Endodermal cell (in vitro differentiated cells): ENCODE measurements at regions not wholly inside any gene's neighbourhood (a gene's known extent, or its start where the extent isn't known, plus 50 kb on each side); places are given as distances from the start of the nearest gene placed in this dataset.

Experiments
- DNase-seq: peaks from one replicate; pipeline ENCODE4 v3.0.0-alpha.2; 2017
- H3K27ac ChIP-seq: 2 replicates; pipeline ENCODE4 v1.5.1; 2013; ENCODE audit warnings: mild to moderate bottlenecking, low read depth, low read length, moderate library complexity
- H3K27me3 ChIP-seq: 2 replicates; pipeline ENCODE4 v1.6.1; 2013; ENCODE audit warnings: mild to moderate bottlenecking, low read length, moderate library complexity; ENCODE audit not compliant: insufficient read depth, control insufficient read depth, poor library complexity, severe bottlenecking
- H3K36me3 ChIP-seq: 2 replicates; pipeline ENCODE4 v1.7.0; 2013; ENCODE audit warnings: mild to moderate bottlenecking, low read length, moderate library complexity; ENCODE audit not compliant: control insufficient read depth, insufficient read depth
- H3K4me1 ChIP-seq: one replicate; pipeline ENCODE4 v1.7.0; 2013; ENCODE audit warnings: low read length; ENCODE audit not compliant: control insufficient read depth, insufficient read depth
- H3K4me3 ChIP-seq: 2 replicates; pipeline ENCODE4 v1.5.1; 2013; ENCODE audit warnings: mild to moderate bottlenecking, low read length, moderate library complexity
- H3K9ac ChIP-seq: 2 replicates; pipeline ENCODE4 v1.6.1; 2013; ENCODE audit warnings: mild to moderate bottlenecking, low read length, moderate library complexity; ENCODE audit not compliant: poor library complexity, severe bottlenecking; ENCODE audit errors: extremely low read depth
- H3K9me3 ChIP-seq: 2 replicates; pipeline ENCODE4 v1.6.1; 2013; ENCODE audit warnings: mild to moderate bottlenecking, low read length, moderate library complexity; ENCODE audit not compliant: control insufficient read depth
- H3K27ac Mint-ChIP-seq: 2 replicates; pipeline ENCODE4 v1.8.0; 2020; ENCODE audit warnings: mixed read lengths
- H3K27me3 Mint-ChIP-seq: 2 replicates; pipeline ENCODE4 v1.8.0; 2021; ENCODE audit warnings: mild to moderate bottlenecking, mixed read lengths; ENCODE audit not compliant: insufficient read depth
- H3K36me3 Mint-ChIP-seq: 2 replicates; pipeline ENCODE4 v1.8.0; 2020; ENCODE audit warnings: low read depth, mixed read lengths
- H3K4me1 Mint-ChIP-seq: 2 replicates; pipeline ENCODE4 v1.8.0; 2020; ENCODE audit warnings: mixed read lengths
- H3K4me3 Mint-ChIP-seq: 2 replicates; pipeline ENCODE4 v1.8.0; 2020; ENCODE audit warnings: mild to moderate bottlenecking, moderate library complexity, mixed read lengths
- H3K9me3 Mint-ChIP-seq: 2 replicates; pipeline ENCODE4 v1.8.0; 2020; ENCODE audit warnings: mild to moderate bottlenecking, mixed read lengths
- CTCF ChIP-seq: fragments of 200-600 bp; sonication (generic); conservative IDR thresholded peaks from 2 replicates; pipeline ENCODE4 v1.5.0; 2021; ENCODE audit warnings: antibody characterized with exemption, mild to moderate bottlenecking
- WGBS, 2 experiments: methylation state at CpG; one replicate each; pipeline versions ENCODE4 v1.1.5 to v1.1.7; 2013; ENCODE audit warnings: missing lambda C conversion rate in 2 of 2, mixed read lengths in 1 of 2; ENCODE audit not compliant: insufficient coverage in 1 of 2, insufficient read length in 1 of 2; 5-methylcytosine and 5-hydroxymethylcytosine counted together

DNA sequence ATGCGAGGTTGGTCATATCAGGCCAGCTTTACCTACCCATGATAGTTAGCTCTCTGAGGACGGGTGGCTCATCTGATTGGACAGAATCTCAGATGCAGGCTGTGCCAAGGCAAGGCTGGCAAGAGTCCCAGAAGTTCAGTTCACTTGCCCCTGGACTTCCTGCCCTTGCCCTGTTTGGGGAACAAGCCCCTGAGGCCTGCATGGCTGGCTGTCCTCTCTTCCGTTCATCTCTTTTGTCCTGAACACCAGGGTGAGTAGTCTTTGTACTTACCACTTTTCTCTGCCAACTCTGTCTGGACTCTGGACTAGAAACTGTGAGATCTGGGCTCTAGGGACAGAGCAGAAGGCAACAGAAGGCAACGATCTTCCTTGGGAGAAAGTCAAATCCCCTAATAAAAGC, 769.9 kb downstream of the QKI start:
- Histone ChIP-seq H3K4me1 (no peaks in the 10 kb centered on the region), H3K9me3 (no peaks in the 10 kb centered on the region), H3K4me3 (no peak overlapping the region), H3K27ac (no peak overlapping the region), H3K9ac (no peak overlapping the region), H3K36me3 (no peaks in the 10 kb centered on the region), H3K27me3 (no peaks in the 10 kb centered on the region)
- no peak overlapping the region for H3K27ac Mint-ChIP-seq
- H3K4me1 Mint-ChIP-seq = peaks cover 7% of the 10 kb centered on the region
- H3K9me3 Mint-ChIP-seq = no peaks in the 10 kb centered on the region
- TF ChIP-seq CTCF = no peak
- no peaks in the 10 kb centered on the region for H3K36me3 Mint-ChIP-seq
- no peaks in the 10 kb centered on the region for H3K27me3 Mint-ChIP-seq
- no peak overlapping the region for H3K4me3 Mint-ChIP-seq
- 87% methylated on average over 4 of the region's 4 CpGs for WGBS, 2 experiments
- DNase-seq = no peak

- Histone ChIP-seq H3K4me3 (no peak overlapping the region), H3K27ac (no peak overlapping the region), H3K27me3 (no peaks in the 10 kb centered on the region), H3K4me1 (no peaks in the 10 kb centered on the region), H3K9ac (no peak overlapping the region), H3K9me3 (no peaks in the 10 kb centered on the region), H3K36me3 (no peaks in the 10 kb centered on the region)
- WGBS, 2 experiments = 93 to 95% methylated on average over 4 to 6 of the region's 6 CpGs
- Mint-ChIP-seq H3K9me3 (no peaks in the 10 kb centered on the region), H3K27ac (no peak overlapping the region), H3K4me1 (peaks cover 7% of the 10 kb centered on the region), H3K27me3 (no peaks in the 10 kb centered on the region), H3K36me3 (no peaks in the 10 kb centered on the region), H3K4me3 (no peak overlapping the region)
- TF ChIP-seq CTCF = no peak
- no peak for DNase-seq
Observed at GRCh38 chr6:164183556-164184123, 769.1 kb downstream of the QKI start.

DNA sequence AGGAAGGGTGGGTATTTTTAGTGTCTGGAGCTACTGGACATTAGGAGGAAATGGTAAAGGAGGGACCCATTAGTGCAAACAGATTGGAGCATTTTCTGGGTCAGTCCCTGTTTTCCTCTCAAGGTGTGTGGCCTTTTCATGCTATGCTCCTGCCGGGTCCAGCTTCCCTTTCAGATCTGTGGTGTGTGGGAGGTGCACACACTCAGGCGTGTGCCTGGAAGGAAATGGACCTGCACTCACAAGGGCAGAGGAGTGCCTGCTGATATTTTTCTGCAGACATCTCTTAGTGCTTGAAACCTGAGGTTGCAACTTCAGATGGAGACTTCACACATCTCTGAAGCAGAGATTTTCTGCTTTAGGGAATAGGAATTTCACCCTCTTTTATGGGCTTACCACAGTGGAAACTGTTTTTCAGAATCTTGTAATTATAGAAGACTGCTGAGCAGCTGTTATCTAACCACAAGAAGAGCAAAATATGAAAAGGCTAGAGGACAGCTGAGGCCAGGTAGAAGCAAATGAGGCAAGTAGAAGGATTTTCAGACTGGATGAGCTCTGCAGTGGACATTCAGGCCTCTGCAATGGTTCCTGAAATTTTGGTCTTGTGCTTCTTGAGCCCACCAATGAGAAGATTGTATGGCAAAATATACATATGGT, 764.3 kb downstream of the QKI start:
- Histone ChIP-seq H3K36me3 (no peaks in the 10 kb centered on the region), H3K9ac (no peak overlapping the region), H3K9me3 (no peaks in the 10 kb centered on the region), H3K4me3 (no peak overlapping the region), H3K27me3 (no peaks in the 10 kb centered on the region), H3K4me1 (no peaks in the 10 kb centered on the region), H3K27ac (no peak overlapping the region)
- peaks cover 4% of the 10 kb centered on the region for H3K9me3 Mint-ChIP-seq
- H3K36me3 Mint-ChIP-seq = no peaks in the 10 kb centered on the region
- H3K27me3 Mint-ChIP-seq = peaks cover 2% of the 10 kb centered on the region
- H3K27ac Mint-ChIP-seq = no peak overlapping the region
- DNase-seq = no peak
- WGBS, 2 experiments = 88 to 93% methylated on average over 2 of the region's 2 CpGs
- no peak for TF ChIP-seq CTCF
- no peaks in the 10 kb centered on the region for H3K4me1 Mint-ChIP-seq
- no peak overlapping the region for H3K4me3 Mint-ChIP-seq
